GM12873 (cell line): ENCODE measurements at regions not wholly inside any gene's neighbourhood (a gene's known extent, or its start where the extent isn't known, plus 50 kb on each side); places are given as distances from the start of the nearest gene placed in this dataset.

Source experiments
- TF ChIP-seq, protein P1 (sequence below): IDR thresholded peaks from 2 replicates; pipeline ENCODE4 v1.5.1; 2012; ENCODE audit warnings: low read depth, mild to moderate bottlenecking, moderate library complexity, low read length, control low read depth; ENCODE audit not compliant: insufficient read depth; ENCODE audit errors: missing control alignments

DNA sequence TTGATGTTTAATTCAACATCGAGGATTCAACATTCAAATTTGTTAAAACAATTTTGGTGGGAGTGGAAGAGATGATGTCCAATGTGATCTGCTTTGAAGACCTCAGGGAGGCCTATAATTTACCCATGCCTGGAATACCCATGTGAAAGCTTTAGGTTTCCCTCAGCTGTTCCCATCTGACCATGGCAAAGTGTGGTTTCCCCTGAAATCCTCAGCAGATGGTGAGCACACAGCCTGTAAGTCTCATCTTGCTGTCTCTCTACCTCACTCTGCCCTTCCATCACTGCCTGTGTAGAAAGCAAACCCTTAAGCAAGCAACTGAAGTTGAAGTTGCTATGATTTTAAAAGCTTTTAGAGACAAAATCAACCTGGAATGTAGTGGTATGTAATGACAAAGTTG is 80.1 kb upstream of the ATF3 start:
- TF ChIP-seq, protein P1, sequence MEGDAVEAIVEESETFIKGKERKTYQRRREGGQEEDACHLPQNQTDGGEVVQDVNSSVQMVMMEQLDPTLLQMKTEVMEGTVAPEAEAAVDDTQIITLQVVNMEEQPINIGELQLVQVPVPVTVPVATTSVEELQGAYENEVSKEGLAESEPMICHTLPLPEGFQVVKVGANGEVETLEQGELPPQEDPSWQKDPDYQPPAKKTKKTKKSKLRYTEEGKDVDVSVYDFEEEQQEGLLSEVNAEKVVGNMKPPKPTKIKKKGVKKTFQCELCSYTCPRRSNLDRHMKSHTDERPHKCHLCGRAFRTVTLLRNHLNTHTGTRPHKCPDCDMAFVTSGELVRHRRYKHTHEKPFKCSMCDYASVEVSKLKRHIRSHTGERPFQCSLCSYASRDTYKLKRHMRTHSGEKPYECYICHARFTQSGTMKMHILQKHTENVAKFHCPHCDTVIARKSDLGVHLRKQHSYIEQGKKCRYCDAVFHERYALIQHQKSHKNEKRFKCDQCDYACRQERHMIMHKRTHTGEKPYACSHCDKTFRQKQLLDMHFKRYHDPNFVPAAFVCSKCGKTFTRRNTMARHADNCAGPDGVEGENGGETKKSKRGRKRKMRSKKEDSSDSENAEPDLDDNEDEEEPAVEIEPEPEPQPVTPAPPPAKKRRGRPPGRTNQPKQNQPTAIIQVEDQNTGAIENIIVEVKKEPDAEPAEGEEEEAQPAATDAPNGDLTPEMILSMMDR = no peak

DNA sequence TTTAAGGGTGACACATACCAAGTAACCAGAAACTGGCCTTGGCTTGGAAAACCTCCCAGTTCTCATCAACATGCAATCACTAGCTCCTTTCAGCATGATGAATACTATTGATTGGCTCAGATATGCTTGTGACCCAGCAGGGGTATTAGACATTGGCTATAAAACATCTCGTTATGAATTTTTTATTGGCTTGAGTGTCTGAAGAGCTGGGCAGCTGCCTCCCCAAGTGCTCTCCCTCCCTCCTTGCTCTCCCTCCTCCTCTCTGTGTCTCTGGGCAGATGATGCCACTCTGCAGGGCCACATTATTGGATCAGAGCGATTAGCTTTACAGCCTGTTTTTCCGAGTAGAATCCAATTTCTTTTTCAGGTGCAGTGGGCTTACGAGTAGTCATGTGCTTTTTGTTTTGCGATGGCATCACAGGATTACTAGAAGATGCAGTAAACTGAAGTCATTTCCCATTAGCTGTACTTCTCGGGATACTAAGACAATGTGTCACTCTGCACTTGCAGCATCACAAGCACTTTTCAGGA is 79.3 kb upstream of the ATF3 start:
- TF ChIP-seq, protein P1 = no peak

DNA sequence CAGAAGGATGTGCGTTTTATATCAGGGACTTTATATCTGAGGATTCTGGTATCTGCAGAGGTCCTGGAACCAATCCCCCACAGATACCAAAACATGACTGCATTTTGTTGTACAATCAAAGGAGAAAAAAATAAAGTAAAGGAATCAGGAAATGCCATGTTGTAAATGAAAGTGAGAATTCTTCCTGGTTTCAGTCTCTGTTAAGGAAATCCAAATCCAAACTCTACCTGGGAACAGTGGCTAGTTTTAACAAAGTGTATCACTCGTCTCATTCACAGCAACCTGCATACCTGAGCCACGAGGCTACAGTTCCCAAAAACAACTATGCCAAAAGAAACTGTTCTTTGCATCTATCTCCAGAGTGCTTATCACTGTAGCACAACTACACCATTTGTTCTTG is 77.3 kb upstream of the ATF3 start:
- TF ChIP-seq, protein P1 = no peak

DNA sequence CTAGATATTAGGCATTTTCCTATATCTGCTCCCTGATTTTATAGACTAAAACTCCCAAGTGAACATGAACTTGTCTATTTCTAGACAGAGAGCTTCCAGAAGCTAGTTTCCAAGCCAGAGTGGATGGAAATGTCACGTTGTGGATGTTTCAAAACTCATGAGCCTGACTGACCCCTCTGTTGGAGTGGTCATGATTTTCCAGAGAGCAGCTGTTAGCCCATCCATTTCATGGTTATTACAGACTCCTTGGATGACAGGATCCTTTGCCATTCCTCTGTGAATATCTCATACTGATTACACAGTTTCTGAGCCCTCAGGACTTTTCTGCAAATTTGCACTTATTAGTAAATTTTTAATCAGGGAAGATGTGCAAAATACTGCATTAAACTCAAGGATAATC is 76.8 kb upstream of the ATF3 start:
- TF ChIP-seq, protein P1 = no peak

DNA sequence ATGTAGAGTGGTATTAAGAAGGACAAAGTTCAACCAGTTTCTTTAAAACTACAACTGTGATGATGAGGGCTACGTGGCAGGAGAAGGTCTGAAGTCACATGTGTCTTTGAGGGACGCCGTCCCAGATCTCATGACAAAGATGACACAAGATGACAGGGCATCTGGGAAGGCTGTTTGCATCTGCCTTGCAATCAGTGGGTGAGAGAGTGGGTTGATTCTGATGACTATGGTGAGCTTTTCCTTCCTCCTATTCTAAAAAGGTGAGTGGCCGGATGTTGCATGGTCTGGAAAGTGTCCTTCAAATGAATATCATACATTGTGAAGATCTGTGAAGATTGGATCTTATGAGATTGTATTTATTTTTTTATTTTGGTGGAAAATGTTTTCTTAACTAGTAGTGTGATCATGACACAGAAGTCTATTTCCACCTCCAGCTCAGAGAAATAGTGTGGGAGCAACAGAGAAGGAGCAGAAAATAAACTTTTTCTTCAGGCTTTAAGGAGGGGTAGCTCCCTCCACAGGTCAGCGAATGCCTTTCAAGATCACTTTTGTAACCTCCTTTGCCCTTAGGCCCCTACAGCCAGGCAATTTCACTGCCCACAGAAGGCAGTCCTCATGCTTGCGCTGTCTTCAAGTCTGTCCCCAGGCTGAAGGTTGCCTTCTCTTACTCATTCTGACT is 76.0 kb upstream of the ATF3 start:
- TF ChIP-seq, protein P1 = no peak

DNA sequence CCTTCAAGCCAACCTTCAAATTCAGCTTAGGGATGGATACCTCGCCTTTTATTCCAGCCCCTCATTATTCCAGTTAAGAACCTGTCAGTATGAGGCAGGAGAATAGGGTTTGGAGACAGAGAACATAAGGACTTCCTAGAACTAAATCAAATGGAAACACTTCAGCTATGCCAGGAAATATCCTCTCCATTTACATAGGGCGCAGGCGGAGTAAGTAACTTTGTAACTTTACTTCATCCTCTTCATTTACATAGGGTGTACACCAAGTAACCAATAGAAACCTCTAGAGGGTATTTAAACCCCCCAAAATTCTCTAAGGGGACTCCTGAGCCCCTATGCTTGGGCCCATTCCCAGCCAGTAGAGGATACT is 75.4 kb upstream of the ATF3 start:
- TF ChIP-seq, protein P1 = no peak

DNA sequence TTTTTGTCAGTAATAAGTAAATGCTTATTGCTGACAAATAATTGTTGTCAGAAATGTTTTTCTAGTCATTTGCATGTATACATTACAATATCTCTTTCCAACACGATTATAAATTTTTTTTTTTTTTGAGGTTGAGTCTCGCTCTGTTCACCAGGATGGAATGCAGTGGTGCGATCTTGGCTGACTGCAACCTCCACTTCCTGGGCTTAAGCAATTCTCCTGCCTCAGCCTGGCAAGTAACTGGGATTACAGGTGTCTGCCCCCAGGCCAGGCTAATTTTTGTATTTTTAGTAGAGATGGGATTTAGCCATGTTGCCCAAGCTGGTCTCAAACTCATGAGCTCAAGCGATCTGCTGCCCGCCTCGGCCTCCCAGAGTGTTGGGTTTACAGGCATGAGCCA is 72.0 kb upstream of the ATF3 start:
- TF ChIP-seq, protein P1 = no peak
